K562 (cell line): ENCODE measurements at regions not wholly inside any gene's neighbourhood (a gene's known extent, or its start where the extent isn't known, plus 50 kb on each side); places are given as distances from the start of the nearest gene placed in this dataset.

ENCODE experiments used
- ATAC-seq: fragments of 200-7000 bp; cut with Tn5 transposase; 3 replicates; pipeline ENCODE4 v1.9.1; 2020; ENCODE audit warnings: moderate library complexity
- BruUV-seq: library from RNA; stranded (reverse); fragments of 400-500 nt; replicated peaks from 2 replicates; lab custom pipeline; 2021; lab: Mats Ljungman, UMichigan
- CTCF ChIA-PET: fragments of 300-600 bp; formaldehyde crosslinking; extraction: SDS; loops from one replicate; lab custom pipeline; 2021; ENCODE audit warnings: low intra/inter-chr PET ratio; lab: Yijun Ruan, JAX
- POLR2A ChIA-PET: fragments of 300-600, 350-650 bp; sonication (Branson Sonifier 250); formaldehyde crosslinking; extraction: SDS; loops from one replicate; lab custom pipeline; 2021; ENCODE audit warnings: antibody characterized with exemption, inconsistent platforms; lab: Yijun Ruan, JAX
- DNase-seq, 4 experiments: peaks; one replicate each; pipeline versions ENCODE4 v3.0.0 to v3.0.0-alpha.2; 2011 to 2018; ENCODE audit warnings: low spot score in 3 of 4, mixed read lengths in 3 of 4; ENCODE audit errors: extremely low read depth in 1 of 4
- FAIRE-seq: peaks from 2 replicates; lab custom pipeline; 2011; peaks lifted over from hg19 to GRCh38; lab: Jason Lieb, UNC
- H2AFZ ChIP-seq: 2 replicates; pipeline ENCODE4 v1.6.0; 2011; ENCODE audit warnings: low read depth, low read length, control low read depth, inconsistent platforms
- H3K27ac ChIP-seq: fragments of 200-600 bp; 3 replicates; pipeline ENCODE4 v1.8.0; 2011; ENCODE audit warnings: low read depth, mild to moderate bottlenecking, control low read depth, inconsistent platforms, low read length, moderate library complexity, mixed read lengths; ENCODE audit errors: extremely low read depth
- H3K27me3 ChIP-seq, 2 experiments: fragments of 300-600 bp in 1 of 2; 2 replicates in 1 of 2; 3 replicates in 1 of 2; pipeline versions ENCODE4 v1.6.0 to v1.8.0; 2011; ENCODE audit warnings: inconsistent platforms in 2 of 2, low read length in 2 of 2, mild to moderate bottlenecking in 1 of 2, mixed read lengths in 1 of 2, moderate library complexity in 1 of 2; ENCODE audit not compliant: control insufficient read depth in 2 of 2, insufficient read depth in 2 of 2
- H3K36me3 ChIP-seq: fragments of 300-600 bp; 3 replicates; pipeline ENCODE4 v1.8.0; 2011; ENCODE audit warnings: mild to moderate bottlenecking, low read length, inconsistent platforms; ENCODE audit not compliant: control insufficient read depth, insufficient read depth
- H3K4me1 ChIP-seq, 2 experiments: fragments of 200-600 bp in 1 of 2; replicated peaks in 1 of 2; 2 replicates in 1 of 2; 3 replicates in 1 of 2; pipeline versions ENCODE4 v1.5.1 to v1.8.0; 2011; ENCODE audit warnings: inconsistent platforms in 2 of 2, low read length in 2 of 2, mild to moderate bottlenecking in 1 of 2, mixed read lengths in 1 of 2, moderate library complexity in 1 of 2; ENCODE audit not compliant: control insufficient read depth in 2 of 2, insufficient read depth in 2 of 2
- H3K4me2 ChIP-seq: 2 replicates; pipeline ENCODE4 v1.6.1; 2011; ENCODE audit warnings: low read length, control low read depth, inconsistent platforms, mixed read lengths; ENCODE audit not compliant: insufficient read depth
- H3K4me3 ChIP-seq: fragments of 200-600 bp; sonication (generic), shearing (Covaris generic); 2 replicates; pipeline ENCODE4 v1.5.1; 2016; ENCODE audit warnings: control low read depth, inconsistent platforms
- H3K79me2 ChIP-seq: fragments of 200-600 bp; 3 replicates; pipeline ENCODE4 v1.8.0; 2011; ENCODE audit warnings: low read length, inconsistent platforms; ENCODE audit not compliant: control insufficient read depth, insufficient read depth
- H3K9ac ChIP-seq, 2 experiments: 2 replicates each; pipeline versions ENCODE4 v1.6.0 to v1.6.1; 2011; ENCODE audit warnings: low read depth in 2 of 2, low read length in 2 of 2, control low read depth in 1 of 2, inconsistent platforms in 1 of 2, mild to moderate bottlenecking in 1 of 2, mixed read lengths in 1 of 2; ENCODE audit not compliant: insufficient read depth in 1 of 2
- H3K9me1 ChIP-seq: one replicate; pipeline ENCODE4 v1.6.0; 2011; ENCODE audit warnings: inconsistent platforms, mild to moderate bottlenecking, low read length, moderate library complexity; ENCODE audit not compliant: control insufficient read depth, insufficient read depth
- H3K9me3 ChIP-seq: replicated peaks from 2 replicates; pipeline ENCODE4 v1.5.1; 2011; ENCODE audit warnings: low read depth, low read length, inconsistent platforms; ENCODE audit not compliant: control insufficient read depth, insufficient read depth
- H4K20me1 ChIP-seq: replicated peaks from 2 replicates; pipeline ENCODE4 v1.6.1; 2011; ENCODE audit warnings: low read length, inconsistent platforms, mixed read lengths; ENCODE audit not compliant: control insufficient read depth, insufficient read depth
- ARNT ChIP-seq, 2 experiments: fragments of 450-650 bp; IDR thresholded peaks; 2 replicates each; pipeline ENCODE4 v1.6.1; 2016; ENCODE audit warnings: mild to moderate bottlenecking in 1 of 2
- C11orf30 ChIP-seq: fragments of 450-650 bp; IDR thresholded peaks from 2 replicates; pipeline ENCODE4 v1.6.1; 2016; ENCODE audit warnings: low read depth, mild to moderate bottlenecking
- DNMT1 ChIP-seq: fragments of 450-650 bp; IDR thresholded peaks from 2 replicates; pipeline ENCODE4 v1.6.1; 2016; ENCODE audit warnings: antibody characterized with exemption, mild to moderate bottlenecking
- IFI16 ChIP-seq: fragments of 250-450 bp; sonication (Bioruptor Pico); IDR thresholded peaks from 2 replicates; pipeline ENCODE4 v2.1.2; 2022; ENCODE audit warnings: mild to moderate bottlenecking, inconsistent platforms
- KLF6 ChIP-seq: fragments of 250-450 bp; sonication (Bioruptor Pico); IDR thresholded peaks from 2 replicates; pipeline ENCODE4 v1.4.0; 2020; ENCODE audit warnings: mild to moderate bottlenecking, moderate library complexity, borderline replicate concordance
- MAFK ChIP-seq: IDR thresholded peaks from 2 replicates; pipeline ENCODE4 v1.6.1; 2011; ENCODE audit warnings: low read length, improper control_type of control experiment
- NFIC ChIP-seq: fragments of 450-650 bp; IDR thresholded peaks from 2 replicates; pipeline ENCODE4 v1.6.1; 2017; ENCODE audit warnings: mild to moderate bottlenecking, inconsistent platforms
- NR2C2 ChIP-seq, 2 experiments: fragments of 200-800 bp in 1 of 2; sonication (Bioruptor generic) in 1 of 2; sonication (generic) in 1 of 2; formaldehyde crosslinking in 1 of 2; IDR thresholded peaks; 2 replicates each; pipeline versions ENCODE4 v1.6.1 to v1.8.0; 2016 to 2022; ENCODE audit warnings: mild to moderate bottlenecking in 1 of 2, missing compliant biosample characterization in 1 of 2, missing genetic modification characterization in 1 of 2, missing genetic modification reagents in 1 of 2
- PURB ChIP-seq: sonication (generic); formaldehyde crosslinking; IDR thresholded peaks from 2 replicates; pipeline ENCODE4 v1.9.0; 2021; ENCODE audit warnings: low read depth, mild to moderate bottlenecking, missing genetic modification reagents
- SAFB ChIP-seq: fragments of 200-400 bp; formaldehyde crosslinking; IDR thresholded peaks from 2 replicates; pipeline ENCODE4 v1.6.1; 2017; ENCODE audit warnings: low read depth, low read length, borderline replicate concordance
- SIRT6 ChIP-seq: IDR thresholded peaks from one replicate; pipeline ENCODE4 v1.6.1; 2012; ENCODE audit warnings: low read depth, mild to moderate bottlenecking, control low read depth, inconsistent platforms, low read length, moderate library complexity
- TSC22D4 ChIP-seq: fragments of 450-650 bp; IDR thresholded peaks from 2 replicates; pipeline ENCODE4 v1.6.1; 2016; ENCODE audit warnings: missing genetic modification characterization, missing biosample characterization, control low read depth
- ZBTB7A ChIP-seq: IDR thresholded peaks from 2 replicates; pipeline ENCODE4 v1.6.1; 2011; ENCODE audit warnings: low read depth, mild to moderate bottlenecking, low read length, moderate library complexity, borderline replicate concordance; ENCODE audit not compliant: control insufficient read depth
- ZNF699 ChIP-seq: fragments of 250-450 bp; sonication (Bioruptor Pico); IDR thresholded peaks from 2 replicates; pipeline ENCODE4 v1.8.0; 2021; ENCODE audit warnings: mild to moderate bottlenecking, moderate library complexity; ENCODE audit not compliant: insufficient replicate concordance
- in situ Hi-C: fragments of 300-500 bp; cut with MboI; formaldehyde crosslinking; loops from 4 replicates; pipeline ENCODE4 v1.15.0; 2018; ENCODE audit warnings: inconsistent platforms, mixed read lengths
- intact Hi-C: fragments of 100-400 bp; cut with micrococcal nuclease; formaldehyde crosslinking; loops from 2 replicates; pipeline ENCODE4 v1.14.2; 2022
- TF ChIP-seq, protein P1 (sequence below): sonication (generic); formaldehyde crosslinking; IDR thresholded peaks from 2 replicates; pipeline ENCODE4 v1.5.0; 2020; ENCODE audit warnings: missing genetic modification reagents
- TF ChIP-seq, protein P2 (sequence below): fragments of 450-650 bp; IDR thresholded peaks from 2 replicates; pipeline ENCODE4 v1.6.1; 2018; ENCODE audit warnings: mild to moderate bottlenecking, low read depth; ENCODE audit not compliant: partially characterized antibody
- TF ChIP-seq, protein P3 (sequence below), 2 experiments: fragments of 450-650 bp; IDR thresholded peaks; 2 replicates each; pipeline ENCODE4 v1.6.1; 2018; ENCODE audit warnings: mild to moderate bottlenecking in 2 of 2, low read depth in 1 of 2; ENCODE audit not compliant: partially characterized antibody in 2 of 2

DNA sequence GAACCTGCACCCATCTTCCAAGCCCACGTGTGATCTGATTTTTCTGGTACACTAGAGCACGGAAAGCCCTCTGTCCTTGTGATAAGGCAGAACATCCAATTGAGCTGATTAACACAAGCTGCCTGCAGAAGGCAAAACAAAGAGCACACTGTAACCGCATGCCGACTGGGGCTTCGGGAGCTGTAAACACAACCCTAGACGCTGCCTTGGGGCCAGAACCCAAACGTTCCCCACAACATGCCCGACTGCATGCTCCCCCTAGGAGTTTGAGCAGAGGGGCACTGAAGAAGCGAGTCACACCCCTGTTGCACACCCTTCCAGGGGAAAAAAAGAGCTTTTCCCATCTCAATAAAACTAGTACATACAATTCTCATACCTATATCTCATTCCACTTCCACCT is 470.7 kb downstream of the HTR1B start (continued):
- TF ChIP-seq SIRT6 (no peak), TSC22D4 (tag) (no peak), ZBTB7A (no peak), ZNF699 (CRISPR knock-in tag) (no peak)
- TF ChIP-seq, protein P1, sequence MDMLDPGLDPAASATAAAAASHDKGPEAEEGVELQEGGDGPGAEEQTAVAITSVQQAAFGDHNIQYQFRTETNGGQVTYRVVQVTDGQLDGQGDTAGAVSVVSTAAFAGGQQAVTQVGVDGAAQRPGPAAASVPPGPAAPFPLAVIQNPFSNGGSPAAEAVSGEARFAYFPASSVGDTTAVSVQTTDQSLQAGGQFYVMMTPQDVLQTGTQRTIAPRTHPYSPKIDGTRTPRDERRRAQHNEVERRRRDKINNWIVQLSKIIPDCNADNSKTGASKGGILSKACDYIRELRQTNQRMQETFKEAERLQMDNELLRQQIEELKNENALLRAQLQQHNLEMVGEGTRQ: no peak

DNA sequence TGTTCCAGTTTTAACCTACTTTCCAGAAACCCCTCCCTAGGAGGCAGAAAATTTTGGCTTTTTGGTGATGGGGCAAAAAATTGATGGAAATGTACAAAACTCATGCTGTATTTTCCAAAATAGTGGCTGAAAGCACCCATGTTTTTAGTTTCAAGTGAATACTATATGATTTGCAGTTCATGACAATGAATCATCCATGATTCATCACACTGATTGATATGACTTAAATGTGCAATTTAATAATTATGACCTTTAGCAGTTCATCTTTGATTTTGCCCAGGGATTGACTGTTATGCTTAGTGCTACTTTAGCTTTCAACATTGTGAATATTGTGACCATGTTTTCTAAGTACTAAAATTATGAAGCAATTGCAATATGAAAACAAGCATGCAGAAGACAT is 478.7 kb downstream of the HTR1B start:
- Histone ChIP-seq H4K20me1 (no peaks in the 10 kb centered on the region), H3K27ac (no peak overlapping the region), H3K79me2 (no peaks in the 10 kb centered on the region), H3K4me2 (no peak overlapping the region), H3K27me3 (no peaks in the 10 kb centered on the region), H3K9me1 (no peaks in the 10 kb centered on the region), H3K36me3 (no peaks in the 10 kb centered on the region), H3K4me1 (no peaks in the 10 kb centered on the region), H2AFZ (no peak overlapping the region), H3K9me3 (no peaks in the 10 kb centered on the region), H3K4me3 (no peak overlapping the region), H3K9ac (no peak overlapping the region)
- DNase-seq: no peak
- in situ Hi-C loops (no loop called here), intact Hi-C loops (no loop called here)
- POLR2A ChIA-PET: no interaction called here
- no peak for FAIRE-seq
- CTCF ChIA-PET: no interaction called here
- no peak for ATAC-seq
- no TSS peak for BruUV-seq
- TF ChIP-seq IFI16 (CRISPR knock-in tag): no peak
- TF ChIP-seq, protein P2, sequence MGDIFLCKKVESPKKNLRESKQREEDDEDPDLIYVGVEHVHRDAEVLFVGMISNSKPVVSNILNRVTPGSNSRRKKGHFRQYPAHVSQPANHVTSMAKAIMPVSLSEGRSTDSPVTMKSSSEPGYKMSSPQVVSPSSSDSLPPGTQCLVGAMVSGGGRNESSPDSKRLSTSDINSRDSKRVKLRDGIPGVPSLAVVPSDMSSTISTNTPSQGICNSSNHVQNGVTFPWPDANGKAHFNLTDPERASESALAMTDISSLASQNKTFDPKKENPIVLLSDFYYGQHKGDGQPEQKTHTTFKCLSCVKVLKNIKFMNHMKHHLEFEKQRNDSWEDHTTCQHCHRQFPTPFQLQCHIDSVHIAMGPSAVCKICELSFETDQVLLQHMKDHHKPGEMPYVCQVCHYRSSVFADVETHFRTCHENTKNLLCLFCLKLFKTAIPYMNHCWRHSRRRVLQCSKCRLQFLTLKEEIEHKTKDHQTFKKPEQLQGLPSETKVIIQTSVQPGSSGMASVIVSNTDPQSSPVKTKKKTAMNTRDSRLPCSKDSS: no peak
- no peak for TF ChIP-seq NR2C2 (CRISPR knock-in tag; IDR thresholded peaks at IDR 0.05)
- no peak for TF ChIP-seq NR2C2 (tag; IDR thresholded peaks at IDR 0.05)
- TF ChIP-seq PURB (CRISPR knock-in tag): no peak
- TF ChIP-seq DNMT1: no peak
- TF ChIP-seq MAFK: no peak
- TF ChIP-seq, protein P3, sequence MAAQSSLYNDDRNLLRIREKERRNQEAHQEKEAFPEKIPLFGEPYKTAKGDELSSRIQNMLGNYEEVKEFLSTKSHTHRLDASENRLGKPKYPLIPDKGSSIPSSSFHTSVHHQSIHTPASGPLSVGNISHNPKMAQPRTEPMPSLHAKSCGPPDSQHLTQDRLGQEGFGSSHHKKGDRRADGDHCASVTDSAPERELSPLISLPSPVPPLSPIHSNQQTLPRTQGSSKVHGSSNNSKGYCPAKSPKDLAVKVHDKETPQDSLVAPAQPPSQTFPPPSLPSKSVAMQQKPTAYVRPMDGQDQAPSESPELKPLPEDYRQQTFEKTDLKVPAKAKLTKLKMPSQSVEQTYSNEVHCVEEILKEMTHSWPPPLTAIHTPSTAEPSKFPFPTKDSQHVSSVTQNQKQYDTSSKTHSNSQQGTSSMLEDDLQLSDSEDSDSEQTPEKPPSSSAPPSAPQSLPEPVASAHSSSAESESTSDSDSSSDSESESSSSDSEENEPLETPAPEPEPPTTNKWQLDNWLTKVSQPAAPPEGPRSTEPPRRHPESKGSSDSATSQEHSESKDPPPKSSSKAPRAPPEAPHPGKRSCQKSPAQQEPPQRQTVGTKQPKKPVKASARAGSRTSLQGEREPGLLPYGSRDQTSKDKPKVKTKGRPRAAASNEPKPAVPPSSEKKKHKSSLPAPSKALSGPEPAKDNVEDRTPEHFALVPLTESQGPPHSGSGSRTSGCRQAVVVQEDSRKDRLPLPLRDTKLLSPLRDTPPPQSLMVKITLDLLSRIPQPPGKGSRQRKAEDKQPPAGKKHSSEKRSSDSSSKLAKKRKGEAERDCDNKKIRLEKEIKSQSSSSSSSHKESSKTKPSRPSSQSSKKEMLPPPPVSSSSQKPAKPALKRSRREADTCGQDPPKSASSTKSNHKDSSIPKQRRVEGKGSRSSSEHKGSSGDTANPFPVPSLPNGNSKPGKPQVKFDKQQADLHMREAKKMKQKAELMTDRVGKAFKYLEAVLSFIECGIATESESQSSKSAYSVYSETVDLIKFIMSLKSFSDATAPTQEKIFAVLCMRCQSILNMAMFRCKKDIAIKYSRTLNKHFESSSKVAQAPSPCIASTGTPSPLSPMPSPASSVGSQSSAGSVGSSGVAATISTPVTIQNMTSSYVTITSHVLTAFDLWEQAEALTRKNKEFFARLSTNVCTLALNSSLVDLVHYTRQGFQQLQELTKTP (IDR thresholded peaks at IDR 0.05; ENCODE audit: low read depth in 1 of 2, partially characterized antibody in 2 of 2): no peak
- no peak for TF ChIP-seq NFIC
- no peak for TF ChIP-seq C11orf30
- no peak for TF ChIP-seq ARNT (IDR thresholded peaks at IDR 0.05)
- no peak for TF ChIP-seq KLF6 (CRISPR knock-in tag)
- TF ChIP-seq SAFB: no peak
